H7 (cell line): ENCODE measurements at regions not wholly inside any gene's neighbourhood (a gene's known extent, or its start where the extent isn't known, plus 50 kb on each side); places are given as distances from the start of the nearest gene placed in this dataset.
A peak's percentile ranks its signal among the peaks of the same experiment; 100 is the strongest.

ENCODE experiments used
- DNase-seq: peaks from one replicate; pipeline ENCODE4 v3.0.0; 2012
- H3K27me3 ChIP-seq: 2 replicates; pipeline ENCODE4 v1.6.0; 2011; ENCODE audit warnings: mild to moderate bottlenecking, low read length; ENCODE audit not compliant: control insufficient read depth, insufficient read depth
- H3K36me3 ChIP-seq: replicated peaks from 2 replicates; pipeline ENCODE4 v1.5.1; 2011; ENCODE audit warnings: low read length; ENCODE audit not compliant: control insufficient read depth, insufficient read depth
- H3K4me3 ChIP-seq: 2 replicates; pipeline ENCODE4 v1.5.1; 2011; ENCODE audit warnings: low read depth, mild to moderate bottlenecking, control low read depth, low read length, moderate library complexity; ENCODE audit not compliant: insufficient read depth

DNA sequence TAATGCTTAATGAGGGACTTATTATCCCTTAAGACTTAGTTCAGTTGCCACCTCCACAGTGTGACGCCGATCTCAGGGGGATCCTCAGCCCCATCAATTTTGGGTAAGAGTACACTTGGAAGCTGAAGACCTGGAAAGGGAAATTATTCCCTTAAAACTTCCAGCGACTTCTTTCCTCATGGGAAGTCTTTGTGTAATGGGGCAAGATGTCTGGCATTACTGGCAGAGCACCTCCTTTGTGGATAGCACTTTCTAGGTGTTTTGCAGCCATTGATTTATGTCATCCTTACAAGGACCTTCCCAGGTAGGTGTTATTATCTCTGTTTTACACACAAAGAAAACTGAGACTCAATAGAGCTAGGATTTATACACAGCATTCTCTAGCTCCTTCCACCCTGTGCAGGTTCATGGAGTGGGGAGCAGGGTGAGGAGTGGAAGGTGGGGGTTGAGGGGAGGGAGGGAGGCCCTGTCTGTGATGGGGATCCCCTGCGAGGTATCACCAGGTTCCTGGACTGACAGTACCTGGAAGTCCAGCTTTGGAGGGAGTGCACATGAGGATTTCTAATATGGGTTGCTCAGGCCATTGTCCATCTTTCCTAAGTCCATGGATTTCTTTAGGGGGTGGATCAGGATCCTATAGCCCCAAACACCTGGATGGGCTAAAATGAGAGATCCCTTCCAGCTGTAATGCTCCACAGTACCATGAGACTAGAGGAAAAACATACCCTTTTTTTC lies 79.4 kb downstream of the MYCN start:
- H3K27me3 ChIP-seq: no peaks in the 10 kb centered on the region
- no peak for DNase-seq
- H3K4me3 ChIP-seq: no peak overlapping the region

DNA sequence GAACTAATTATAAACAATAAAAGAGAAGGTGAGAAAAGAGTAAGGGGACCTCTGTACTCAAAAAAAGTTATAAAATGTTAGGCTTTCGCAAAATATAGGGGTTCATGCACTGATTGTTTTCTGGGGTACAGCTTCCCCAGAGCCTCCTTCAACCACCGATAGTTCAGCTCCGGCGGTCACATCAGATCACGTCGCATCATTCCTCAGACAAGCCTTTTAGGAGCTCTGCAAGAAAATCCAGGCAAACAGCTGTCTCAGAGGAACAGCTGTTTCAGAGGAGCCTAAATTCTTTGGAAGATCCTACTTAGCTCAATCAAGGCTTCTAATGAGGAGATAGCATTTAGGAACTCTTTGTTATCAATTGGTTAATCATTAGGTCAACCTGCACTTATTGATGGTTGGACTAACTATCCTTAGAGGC lies 78.7 kb downstream of the MYCN start:
- H3K4me3 ChIP-seq: no peak overlapping the region

More for the DNA sequence above, 79.4 kb downstream of the MYCN start:
- no peaks in the 10 kb centered on the region for H3K36me3 ChIP-seq

DNA sequence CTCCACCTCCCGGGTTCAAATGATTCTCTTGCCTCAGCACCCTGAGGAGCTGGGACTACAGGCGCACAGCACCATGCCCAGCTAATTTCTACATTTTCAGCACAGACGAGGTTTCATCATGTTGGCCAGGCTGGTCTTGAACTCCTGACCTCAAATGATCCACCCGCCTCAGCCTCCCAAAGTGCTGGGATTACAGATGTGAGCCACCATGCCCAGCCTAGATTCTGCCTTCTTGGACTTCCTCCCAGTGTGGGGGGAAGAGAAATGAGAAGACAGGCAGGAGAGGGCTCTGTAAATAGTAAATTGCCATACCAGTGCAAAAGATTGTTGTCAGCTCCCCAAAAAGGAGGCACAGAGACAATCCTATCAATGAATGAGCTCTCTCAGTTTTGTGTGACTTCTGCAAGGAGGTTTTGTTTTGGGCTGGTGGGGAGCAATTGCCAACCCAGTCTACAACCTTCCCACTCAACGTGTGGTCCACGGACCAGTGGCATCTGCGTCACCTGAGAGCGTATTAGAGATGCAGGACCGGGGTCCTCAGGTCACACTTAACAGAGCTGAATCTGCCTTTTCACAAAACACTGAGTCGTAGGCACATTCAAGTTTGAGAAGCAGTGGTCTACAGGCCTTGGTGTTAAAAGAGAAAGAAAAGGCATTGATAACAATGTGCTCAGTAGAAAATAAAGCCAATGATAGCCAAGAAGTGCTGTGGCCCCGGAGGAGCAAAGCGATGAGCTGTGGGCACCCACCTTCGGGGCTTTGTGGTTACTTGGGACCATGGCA lies 78.1 kb downstream of the MYCN start:
- no peaks in the 10 kb centered on the region for H3K27me3 ChIP-seq
- H3K36me3 ChIP-seq: no peaks in the 10 kb centered on the region
- H3K4me3 ChIP-seq: no peak overlapping the region
- no peak for DNase-seq

More for the DNA sequence above, 78.7 kb downstream of the MYCN start:
- Histone ChIP-seq H3K27me3 (no peaks in the 10 kb centered on the region), H3K36me3 (no peaks in the 10 kb centered on the region)
- DNase-seq: no peak

DNA sequence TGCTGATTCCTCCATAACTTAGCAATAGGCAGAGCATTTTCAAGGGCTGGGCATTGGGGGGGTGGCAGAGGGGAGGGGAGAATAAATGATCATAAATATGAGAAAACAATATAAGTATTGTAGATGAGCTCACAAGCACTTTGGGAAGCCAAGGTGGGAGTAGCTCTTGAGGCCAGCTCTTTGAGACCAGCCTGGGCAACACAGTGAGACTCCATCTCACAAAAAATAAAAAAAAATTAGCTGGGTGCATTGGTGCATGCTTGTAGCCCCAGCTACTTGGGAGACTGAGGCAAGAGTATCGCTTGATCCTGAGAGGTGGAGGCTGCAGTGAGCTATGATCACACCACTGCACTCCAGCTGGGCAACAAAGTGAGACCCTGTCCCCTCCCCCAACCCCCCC lies 75.9 kb downstream of the MYCN start:
- H3K4me3 ChIP-seq: no peak overlapping the region
- H3K27me3 ChIP-seq: no peaks in the 10 kb centered on the region; the same call in 1 of the 2 replicates
- no peak for DNase-seq
- no peaks in the 10 kb centered on the region for H3K36me3 ChIP-seq

DNA sequence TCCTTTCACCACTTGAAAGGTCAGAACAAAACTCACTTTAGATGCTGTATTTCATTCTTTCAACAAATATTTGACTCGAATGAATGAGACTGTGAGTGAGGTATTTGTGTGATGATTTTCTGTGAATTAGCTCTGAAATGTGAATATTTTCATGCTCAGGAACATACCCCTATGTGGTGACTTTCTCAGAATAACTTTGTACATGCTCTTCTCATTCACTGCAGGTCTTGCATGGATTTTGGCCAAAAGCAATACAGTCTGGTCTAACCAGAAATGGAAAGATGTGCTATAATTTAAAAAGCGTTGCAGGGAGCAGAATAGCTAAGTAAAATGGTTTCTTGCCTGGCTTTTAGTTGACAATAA lies 75.5 kb downstream of the MYCN start:
- Histone ChIP-seq H3K36me3 (no peaks in the 10 kb centered on the region), H3K4me3 (no peak overlapping the region), H3K27me3 (no peaks in the 10 kb centered on the region; the same call in 1 of the 2 replicates)
- DNase-seq: no peak

DNA sequence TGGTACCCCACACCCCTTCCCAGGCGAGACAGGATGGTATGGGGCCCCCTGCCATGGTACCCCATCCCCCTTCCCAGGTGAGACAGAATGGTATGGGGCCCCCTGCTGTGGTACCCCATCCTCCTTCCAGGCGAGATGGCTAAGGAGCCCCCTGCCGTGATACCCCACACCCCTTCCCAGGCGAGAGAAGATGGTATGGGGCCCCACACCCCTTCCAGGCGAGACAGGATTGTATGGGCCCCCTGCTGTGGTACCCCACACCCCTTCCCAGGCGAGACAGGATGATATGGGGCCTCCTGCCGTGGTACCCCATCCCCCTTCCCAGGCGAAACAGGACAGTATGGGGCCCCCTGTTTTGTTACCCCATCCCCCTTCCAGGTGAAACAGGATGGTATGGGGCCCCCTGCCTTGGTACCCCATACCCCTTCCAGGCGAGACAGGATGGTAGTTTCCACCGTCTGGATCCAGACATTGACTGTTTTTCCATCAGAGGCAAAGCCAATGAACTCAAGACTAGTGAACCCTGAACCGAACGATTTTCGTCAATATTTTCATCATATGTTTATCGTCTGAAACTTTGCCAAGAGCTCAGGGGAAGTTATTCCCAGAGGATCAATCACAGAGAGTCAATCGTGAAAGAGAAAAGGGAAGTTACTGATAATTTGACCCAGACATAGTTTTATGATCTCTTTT lies 75.0 kb downstream of the MYCN start:
- no peak overlapping the region for H3K4me3 ChIP-seq
- H3K27me3 ChIP-seq: no peaks in the 10 kb centered on the region; the same call in 1 of the 2 replicates
- no peak for DNase-seq
- H3K36me3 ChIP-seq: no peaks in the 10 kb centered on the region

DNA sequence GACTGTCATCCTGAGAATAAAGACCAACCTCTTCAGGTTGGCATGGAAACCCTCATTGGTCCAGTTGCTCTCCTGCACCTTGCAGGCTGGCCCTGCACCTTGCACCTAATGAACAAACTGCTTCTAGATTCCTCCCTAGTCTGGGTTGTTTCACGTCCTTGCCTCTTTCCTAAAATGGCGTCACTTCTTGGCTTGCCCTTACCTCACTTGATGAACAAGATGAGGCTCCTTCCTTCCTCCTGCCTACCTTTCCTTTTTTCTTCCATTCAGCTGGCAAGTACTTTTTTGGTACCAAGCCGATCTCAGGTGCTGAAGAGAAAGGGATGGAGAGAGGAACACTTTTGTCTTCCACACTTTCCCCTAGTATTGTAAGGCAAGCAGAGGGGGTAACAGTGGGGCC lies 74.5 kb downstream of the MYCN start:
- H3K4me3 ChIP-seq: no peak overlapping the region
- DNase-seq: peak; percentile 38
- H3K36me3 ChIP-seq: no peaks in the 10 kb centered on the region
- no peaks in the 10 kb centered on the region; the same call in 1 of the 2 replicates for H3K27me3 ChIP-seq

DNA sequence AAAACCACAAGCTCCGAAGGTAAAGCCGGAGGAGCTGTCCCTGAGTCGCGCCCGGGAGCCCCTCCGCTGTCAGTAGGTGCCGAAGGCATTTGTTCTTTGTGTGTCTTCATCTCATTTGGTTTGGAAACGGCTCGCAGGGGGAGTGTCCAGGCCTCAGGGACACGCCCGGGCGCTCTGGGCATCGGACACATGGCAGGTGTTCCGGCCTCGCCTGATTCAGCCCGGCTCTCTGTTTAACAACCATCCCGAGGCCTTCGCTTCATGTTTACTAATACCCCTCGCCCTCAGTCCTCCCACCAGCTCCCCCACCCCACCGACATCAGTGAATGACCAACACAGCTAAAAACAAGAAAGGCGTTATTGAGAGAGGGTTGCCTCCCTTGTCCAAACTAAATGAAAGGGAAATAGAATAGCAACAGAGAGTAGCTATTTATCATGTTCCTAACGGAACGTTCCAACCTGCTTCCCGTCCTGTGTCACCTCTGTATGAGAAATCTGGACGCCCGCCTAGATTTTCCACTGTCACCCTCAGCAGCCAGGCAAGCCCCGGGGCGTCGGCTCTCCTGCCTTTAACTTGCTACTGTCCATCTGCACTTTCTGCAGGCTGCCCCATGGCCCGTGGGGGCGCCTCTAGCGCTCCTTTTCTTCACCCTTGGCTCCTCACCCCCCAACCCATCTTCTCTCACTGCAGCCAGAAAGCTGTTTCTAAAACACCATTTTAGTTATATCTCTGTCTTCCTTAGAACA lies 73.9 kb downstream of the MYCN start:
- H3K36me3 ChIP-seq: no peaks in the 10 kb centered on the region
- no peaks in the 10 kb centered on the region; the same call in 1 of the 2 replicates for H3K27me3 ChIP-seq
- no peak overlapping the region for H3K4me3 ChIP-seq
- DNase-seq: peak; percentile 56

DNA sequence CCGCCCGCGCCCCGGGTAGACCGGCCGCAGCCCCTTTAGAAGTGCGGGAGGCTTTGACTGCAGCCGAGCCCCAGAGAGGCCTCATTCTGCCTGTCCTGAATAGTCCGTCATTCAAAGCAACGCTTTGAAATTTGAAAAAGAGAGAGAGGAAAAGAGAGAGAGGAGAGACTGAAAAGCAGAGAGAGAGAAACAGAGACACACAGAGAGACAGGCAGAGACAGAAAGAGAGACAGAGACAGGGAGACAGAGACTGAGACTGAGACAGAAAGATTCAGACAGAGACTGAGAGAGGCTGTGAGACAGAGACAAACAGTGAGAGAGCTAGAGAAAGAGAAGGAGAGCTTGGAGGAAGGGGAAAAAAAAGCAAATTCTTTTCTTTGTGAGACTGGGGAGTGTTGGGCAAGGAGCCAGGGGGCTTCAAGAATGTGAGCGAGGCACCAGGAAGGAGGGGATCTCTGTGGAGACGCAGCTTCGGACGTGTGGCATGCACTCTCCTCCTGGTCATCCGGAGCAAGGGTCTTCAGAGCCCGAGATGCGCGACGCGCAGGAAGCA lies 73.1 kb downstream of the MYCN start:
- Histone ChIP-seq H3K36me3 (no peaks in the 10 kb centered on the region), H3K27me3 (no peaks in the 10 kb centered on the region; the same call in 1 of the 2 replicates), H3K4me3 (no peak overlapping the region)
- DNase-seq: peak; percentile 54

DNA sequence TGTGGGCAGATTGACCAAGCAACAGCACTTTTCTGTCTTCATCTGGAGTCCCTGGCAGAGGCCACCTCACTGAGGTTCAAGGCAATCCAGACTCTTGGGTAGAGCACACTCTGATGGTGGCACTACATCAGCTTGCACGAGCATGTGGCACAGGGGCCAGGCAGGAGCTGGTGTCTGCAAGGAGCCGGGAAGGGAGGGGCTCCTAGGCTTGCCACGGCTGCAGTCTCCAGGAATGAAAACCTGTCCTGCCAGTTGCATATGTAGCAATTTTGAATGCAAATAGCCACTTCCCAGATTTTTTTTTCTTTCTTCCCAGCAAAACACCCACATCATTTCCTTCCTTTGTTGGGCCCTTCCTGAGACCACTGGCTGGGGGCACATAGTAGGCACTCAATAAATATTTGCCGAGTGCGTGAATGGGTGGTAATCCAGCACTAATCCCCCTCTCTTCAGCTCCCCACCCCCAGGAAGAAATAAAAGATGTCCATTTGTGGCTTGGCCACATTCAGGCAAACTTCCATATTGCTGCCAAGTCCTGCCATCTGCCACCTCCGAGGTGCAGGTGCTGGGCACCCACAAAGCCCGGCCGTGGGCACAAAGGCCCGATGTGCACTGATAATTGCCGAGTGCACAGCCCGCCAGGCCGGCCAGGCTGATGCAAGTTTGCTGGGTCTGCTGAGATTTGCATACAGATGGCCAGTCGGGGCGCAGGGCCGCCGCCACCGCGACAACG lies 72.4 kb downstream of the MYCN start:
- DNase-seq: peak; percentile 86
- H3K36me3 ChIP-seq: no peaks in the 10 kb centered on the region
- no peak overlapping the region for H3K4me3 ChIP-seq
- H3K27me3 ChIP-seq: no peaks in the 10 kb centered on the region; the same call in 1 of the 2 replicates

DNA sequence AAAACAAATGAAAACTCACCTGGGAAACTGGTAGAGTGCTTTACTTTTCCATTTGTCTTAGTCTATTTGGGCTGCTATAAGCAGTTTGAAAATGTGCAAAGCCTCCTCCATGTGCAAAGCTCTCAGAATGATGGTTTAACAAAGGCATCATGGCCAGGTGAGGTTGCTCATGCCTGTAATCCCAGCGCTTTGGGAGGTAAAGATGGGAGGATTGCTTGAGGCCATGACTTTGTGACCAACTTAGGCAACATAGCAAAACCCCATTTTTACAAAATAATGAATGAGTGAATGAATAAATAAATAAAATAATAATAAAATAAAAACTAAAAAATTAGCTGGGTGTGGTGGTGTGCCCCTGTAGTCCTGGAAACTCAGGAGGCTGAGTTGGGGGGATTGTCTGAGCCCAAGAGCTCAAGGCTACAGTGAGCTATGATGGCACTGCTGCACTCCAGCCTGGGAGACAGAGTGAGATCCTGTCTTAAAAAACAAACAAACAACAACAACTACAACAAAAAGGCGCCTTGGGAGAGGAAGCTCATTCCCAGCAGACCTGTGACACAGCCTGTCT lies 71.8 kb downstream of the MYCN start:
- H3K36me3 ChIP-seq: no peaks in the 10 kb centered on the region
- no peak for DNase-seq
- H3K4me3 ChIP-seq: no peak overlapping the region
- H3K27me3 ChIP-seq: no peaks in the 10 kb centered on the region; the same call in 1 of the 2 replicates

DNA sequence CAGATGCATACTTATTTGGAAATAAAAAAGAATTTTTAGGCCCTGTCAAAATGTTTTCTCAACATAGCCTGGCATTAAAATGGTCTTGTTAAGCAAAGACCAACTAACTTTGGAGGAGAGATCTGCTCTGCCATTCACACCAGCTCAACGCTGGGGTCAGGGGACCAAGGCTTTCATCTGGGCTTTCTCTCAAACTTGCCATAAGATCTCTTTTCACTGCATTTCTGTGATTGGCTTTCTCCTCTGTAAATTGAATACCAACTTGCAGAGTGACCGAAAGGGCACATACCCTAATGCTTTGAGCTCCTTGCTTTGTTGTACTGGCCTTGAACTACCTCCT lies 71.2 kb downstream of the MYCN start:
- no peak overlapping the region for H3K4me3 ChIP-seq
- no peaks in the 10 kb centered on the region for H3K36me3 ChIP-seq
- DNase-seq: no peak
- H3K27me3 ChIP-seq: no peaks in the 10 kb centered on the region; the same call in 1 of the 2 replicates

DNA sequence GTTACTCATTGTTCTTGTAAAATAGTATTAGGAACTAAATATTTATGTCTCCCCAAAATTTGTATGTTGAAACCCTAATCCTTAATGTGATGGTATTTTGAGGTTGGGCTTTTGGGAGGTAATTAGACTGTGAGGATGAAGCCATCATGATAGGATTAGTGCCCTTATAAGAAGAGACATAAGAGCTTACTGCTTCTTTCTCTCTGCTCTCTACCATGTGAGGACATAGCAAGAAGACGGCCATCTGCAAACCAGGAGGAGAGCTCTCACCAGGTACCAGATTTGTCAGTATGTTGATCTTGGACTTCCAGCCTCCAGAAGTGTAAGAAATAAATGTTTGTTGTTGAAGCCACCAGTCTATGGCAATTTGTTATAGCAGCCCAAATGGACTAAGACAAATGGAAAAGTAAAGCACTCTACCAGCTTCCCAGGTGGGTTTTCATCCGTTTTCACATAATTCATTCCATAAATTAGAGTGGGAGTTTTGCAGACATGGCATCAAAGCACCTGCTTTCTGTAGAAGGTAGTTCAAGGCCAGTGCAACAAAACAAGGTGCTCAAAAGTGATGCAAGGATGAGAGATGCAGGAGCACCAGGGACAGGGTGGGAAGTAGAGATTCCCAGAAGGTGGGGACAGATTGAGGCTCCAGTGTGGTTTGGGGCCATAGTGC lies 70.7 kb downstream of the MYCN start:
- no peak for DNase-seq
- Histone ChIP-seq H3K4me3 (no peak overlapping the region), H3K36me3 (no peaks in the 10 kb centered on the region), H3K27me3 (no peaks in the 10 kb centered on the region; the same call in 1 of the 2 replicates)
